Activated gamma-delta T cell treated with anti-CD3 and anti-CD28 coated beads, Interleukin-2, amount 50 U/mL, for 16 hours (primary cell): ENCODE measurements at regions not wholly inside any gene's neighbourhood (a gene's known extent, or its start where the extent isn't known, plus 50 kb on each side); places are given as distances from the start of the nearest gene placed in this dataset.
"Not testable (repeated sequence)": the region's sequence is repeated elsewhere in the genome, so short reads cannot be mapped to it uniquely, and the experiment has no call there.

Source experiments
- DNase-seq: peaks from one replicate; pipeline ENCODE4 v3.0.0-alpha.2; 2020; ENCODE audit warnings: low read depth

DNA sequence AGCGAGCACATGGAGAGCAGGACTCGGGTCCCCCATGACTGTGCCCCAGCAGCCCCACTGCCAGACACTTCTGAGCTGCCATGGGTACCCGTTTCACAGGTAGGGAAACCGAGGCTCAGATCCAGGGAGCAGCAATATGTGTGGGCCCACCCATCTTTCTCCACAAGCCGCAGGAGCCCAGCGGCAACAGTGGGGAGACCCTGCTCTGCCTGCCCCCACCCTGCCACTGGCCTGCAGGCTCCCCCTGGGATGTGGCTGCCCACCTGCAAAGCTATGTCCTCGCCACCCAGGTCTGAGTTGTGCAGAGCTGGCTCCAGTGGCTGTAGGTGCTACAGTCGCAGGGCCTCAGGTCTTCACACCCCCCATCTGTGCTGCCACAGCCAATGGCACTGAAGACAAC is 50.6 kb upstream of the C1QTNF9B start:
- no peak for DNase-seq

DNA sequence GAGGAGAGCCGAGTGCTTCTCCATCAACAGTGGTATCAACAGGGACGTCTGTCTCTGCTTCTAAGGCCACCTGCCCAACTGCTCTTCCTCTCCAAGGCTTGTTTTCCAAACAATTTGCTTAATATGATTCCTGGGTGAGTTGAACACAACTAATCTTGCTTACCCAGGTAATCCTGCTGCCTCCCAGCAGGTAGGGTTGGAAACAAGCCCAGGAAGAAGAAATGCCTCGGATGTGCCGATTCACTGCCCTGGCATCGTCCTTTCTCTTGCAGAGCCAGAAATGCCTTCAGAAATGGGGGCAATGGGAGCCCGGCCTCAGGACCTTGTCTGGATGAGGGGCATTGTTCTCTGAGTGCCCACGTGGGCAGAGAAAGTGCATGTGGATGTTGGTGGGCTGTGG is 51.9 kb upstream of the C1QTNF9B start:
- DNase-seq: no peak

DNA sequence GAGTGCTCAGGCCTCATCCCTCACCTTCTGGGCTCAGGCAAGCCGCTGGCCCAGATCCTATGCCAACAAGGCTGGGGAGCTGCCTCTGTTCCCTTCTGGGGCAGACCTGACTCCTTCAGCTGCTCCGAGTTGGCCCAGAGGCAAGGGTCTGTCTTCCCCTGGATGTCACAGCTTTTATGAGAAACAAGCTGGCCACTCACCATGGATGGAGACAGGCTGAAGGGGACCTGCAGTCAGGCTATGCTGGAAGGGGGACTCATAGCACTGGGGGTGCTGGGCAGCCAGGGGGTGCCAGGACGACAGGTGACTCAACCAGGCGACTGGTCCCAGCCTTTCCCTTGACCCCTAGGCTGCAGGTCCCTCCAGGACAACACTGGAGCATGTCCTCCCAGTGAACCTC is 52.4 kb upstream of the C1QTNF9B start:
- no peak for DNase-seq

DNA sequence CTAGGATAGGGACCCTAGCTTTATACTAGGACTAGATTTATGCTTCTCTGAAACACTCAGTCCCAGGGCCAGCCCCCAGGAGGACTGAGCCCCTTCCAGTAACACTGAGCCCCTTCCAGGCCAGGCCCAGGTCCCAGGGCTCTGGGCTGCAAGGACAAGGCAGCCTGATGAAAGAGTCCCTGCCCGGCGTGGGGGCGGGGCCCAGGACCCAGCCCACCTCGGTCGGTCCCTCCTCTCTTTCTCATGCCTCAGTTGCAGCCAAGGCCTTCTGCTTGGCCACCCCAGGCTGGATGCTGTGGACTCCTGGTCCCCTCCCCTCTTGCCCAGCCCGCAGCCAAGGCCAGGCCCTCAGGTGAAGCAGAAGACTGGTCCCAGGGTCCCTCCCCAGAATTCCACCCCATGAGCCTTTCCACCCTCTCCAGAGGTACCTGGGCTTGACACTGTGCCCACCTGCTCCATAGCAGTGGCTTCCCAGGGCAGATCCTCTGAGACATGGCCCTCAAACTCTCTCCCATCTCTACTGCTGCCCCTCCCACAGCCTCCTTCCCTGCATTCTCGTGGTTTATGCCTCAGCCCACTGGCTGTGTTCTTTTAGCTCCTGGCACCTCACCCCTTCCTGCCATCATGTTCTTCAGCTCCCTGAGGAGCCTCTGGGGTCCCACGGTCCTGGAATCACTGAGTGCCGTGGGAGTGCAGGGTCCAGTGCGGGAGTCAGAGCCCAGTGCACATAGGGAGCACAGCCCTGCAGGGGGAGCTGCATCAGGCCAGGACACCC is 53.6 kb upstream of the C1QTNF9B start:
- no peak for DNase-seq

DNA sequence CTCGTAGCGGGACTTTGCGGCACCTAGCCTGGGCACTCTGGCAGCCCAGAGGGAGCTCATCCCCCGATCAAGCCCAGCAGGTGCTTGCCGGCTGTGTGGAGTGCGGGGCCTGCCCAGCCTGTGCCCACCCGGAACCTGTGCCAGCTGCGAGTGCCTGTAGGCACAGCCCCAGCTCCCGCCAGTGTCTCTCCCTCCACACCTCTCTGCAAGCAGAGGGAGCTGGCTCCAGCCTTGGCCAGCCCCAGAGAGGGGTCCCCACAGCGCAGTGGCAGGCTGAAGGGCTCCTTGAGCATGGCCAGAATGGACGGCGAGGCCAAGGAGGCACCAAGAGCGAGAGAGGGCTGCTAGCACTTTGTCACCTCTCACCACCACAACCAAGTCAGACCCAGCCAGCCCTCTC is 55.5 kb upstream of the C1QTNF9B start:
- no peak for DNase-seq

DNA sequence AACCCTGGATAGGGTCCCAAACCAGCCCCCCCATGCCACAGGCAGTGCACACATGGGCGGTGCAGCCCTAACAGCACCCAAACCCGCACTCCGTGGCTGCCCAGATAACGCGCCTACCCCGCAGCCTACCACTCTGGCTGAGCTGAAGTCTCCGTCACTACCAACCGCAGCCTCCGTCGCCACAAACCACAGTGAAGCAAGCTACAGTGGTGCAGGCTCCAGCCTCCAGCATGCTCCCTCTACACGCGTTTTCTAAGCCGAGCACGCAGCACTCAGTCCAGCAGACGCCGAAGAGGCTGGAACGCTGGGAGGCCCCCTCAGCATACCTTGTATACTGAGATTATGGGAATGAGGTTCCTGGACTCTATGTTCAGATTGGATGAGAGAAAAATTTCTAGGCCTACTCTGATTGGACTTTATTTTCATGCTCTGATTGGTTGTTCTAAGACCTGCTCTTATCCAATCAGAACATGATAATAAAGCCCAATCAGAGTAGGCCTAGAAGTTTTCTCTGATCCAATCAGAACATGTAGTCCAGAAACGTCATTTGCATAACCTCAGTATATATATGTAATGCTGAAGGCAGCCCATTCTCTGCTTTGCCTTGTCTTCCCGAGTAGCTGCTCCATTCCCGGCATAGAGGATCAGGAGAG is 56.7 kb upstream of the C1QTNF9B start:
- no peak for DNase-seq

DNA sequence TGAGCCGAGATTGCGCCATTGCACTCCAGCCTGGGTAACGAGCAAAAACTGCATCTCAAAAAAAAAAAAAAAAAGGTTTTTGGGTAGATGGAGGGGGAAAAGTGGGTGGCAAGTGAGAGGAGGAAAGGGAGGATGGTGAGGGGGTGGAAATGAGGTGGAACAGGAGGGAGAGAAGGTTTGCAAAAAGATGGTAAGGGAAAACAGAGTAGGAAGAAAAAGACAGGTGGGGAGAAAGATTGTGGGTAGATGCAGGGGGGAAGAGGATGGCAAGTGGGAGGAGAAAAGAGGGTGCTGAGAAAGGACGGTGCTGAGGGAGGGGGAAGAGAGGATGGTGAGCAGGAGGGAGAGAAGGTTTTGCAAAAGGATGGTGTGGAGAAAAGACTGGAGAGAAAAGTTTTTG is 57.8 kb upstream of the C1QTNF9B start:
- DNase-seq: no peak

- no peak for DNase-seq
Observed at GRCh38 chr13:23956106-23956505, 58.8 kb upstream of the C1QTNF9B start.

DNA sequence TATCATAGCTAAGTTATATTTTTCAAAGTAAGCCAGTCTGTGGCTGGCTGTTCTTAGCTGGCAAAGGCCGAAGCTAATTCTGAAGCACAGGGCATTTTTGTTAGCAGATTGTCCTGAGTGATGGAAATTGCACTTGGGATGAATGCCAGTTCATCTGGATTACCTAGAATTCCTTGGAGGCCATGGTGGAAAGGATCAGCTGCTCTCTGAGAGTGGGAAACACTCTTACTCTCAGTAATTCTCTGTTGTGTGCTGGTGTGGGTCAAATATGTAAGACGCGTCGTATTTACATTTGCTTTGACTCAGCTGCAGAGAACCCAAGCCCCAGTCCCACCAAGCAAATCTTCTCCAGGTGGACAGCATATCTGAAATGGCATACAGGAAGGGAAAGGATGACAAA is 60.7 kb upstream of the C1QTNF9B start:
- no peak for DNase-seq

DNA sequence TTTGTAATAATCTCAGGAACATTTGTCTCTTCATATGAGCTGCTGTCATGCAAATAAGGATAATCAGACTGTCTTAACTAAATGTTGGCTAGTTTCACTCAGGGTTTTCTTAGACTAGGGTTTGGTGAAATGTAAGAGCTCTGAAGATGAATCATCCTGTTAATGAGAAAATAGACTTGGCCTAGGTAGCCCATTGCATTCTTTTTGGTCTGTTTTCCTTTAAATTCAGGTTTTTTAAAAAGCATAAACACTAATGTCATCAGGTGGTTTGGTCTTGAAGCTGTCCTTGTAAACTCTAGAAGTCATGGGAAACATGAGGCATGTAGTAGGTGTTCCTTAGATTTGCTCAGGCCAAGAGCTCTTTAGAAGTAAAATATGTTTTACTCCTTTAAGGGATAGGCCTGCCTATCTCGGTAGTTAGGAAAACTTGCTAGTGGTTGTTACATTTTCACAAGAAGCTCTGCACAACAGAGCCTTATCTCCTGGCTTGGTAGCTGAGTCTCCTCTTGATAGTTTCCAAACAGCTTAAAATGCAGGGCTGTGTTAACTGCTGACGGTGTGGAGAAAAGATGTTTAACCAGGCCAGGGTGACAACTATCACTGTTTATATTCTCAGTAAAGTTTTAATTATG is 62.0 kb upstream of the C1QTNF9B start:
- DNase-seq: no peak

GRCh38 chr13:23960566-23961156 is 63.4 kb upstream of the C1QTNF9B start:
- DNase-seq: no peak

- DNase-seq: no peak
Observed at GRCh38 chr13:23963184-23963931, 66.1 kb upstream of the C1QTNF9B start.

- DNase-seq: no peak
Observed at GRCh38 chr13:23963947-23964346, 66.6 kb upstream of the C1QTNF9B start.

DNA sequence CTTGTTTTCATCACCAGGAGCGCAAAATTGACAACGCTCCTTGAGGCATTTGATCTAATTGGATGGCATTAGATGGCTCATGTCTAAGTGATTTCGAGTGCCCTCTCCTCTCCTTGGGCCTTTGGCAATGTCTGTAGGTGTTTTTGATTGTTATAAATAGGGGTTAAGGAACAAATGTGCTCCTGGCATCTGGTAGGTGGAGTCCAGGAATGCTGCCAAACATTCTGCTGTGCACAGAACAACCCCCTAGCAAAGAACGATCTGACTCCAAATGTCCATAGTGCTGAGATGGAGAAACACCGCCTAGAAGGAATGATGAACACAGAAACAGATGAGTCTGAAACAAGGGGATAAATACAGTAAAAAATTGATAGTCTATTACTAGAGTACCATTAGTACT is 68.0 kb upstream of the C1QTNF9B start:
- no peak for DNase-seq

DNA sequence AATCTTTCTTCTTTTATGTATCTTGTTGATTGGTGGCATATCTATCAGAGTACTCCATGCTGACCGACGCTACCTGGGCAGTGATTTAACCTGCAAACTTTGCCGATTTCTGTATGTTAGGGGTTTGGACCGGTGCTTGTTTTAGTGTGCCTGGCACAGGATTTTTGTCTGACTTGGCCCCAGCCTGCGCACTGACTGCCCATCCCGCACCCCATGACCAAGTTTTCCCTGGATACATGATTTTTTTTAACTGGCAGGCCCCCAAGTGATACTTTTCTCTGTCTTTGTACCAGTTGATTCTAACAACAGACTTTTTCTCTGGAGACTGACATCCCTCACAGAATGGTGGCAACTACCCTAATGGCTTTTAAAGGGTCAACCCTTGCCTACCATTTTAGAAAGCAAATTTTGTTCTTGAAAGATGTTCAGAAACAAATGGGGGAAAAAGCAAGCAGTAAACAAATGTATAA is 69.0 kb upstream of the C1QTNF9B start:
- no peak for DNase-seq

DNA sequence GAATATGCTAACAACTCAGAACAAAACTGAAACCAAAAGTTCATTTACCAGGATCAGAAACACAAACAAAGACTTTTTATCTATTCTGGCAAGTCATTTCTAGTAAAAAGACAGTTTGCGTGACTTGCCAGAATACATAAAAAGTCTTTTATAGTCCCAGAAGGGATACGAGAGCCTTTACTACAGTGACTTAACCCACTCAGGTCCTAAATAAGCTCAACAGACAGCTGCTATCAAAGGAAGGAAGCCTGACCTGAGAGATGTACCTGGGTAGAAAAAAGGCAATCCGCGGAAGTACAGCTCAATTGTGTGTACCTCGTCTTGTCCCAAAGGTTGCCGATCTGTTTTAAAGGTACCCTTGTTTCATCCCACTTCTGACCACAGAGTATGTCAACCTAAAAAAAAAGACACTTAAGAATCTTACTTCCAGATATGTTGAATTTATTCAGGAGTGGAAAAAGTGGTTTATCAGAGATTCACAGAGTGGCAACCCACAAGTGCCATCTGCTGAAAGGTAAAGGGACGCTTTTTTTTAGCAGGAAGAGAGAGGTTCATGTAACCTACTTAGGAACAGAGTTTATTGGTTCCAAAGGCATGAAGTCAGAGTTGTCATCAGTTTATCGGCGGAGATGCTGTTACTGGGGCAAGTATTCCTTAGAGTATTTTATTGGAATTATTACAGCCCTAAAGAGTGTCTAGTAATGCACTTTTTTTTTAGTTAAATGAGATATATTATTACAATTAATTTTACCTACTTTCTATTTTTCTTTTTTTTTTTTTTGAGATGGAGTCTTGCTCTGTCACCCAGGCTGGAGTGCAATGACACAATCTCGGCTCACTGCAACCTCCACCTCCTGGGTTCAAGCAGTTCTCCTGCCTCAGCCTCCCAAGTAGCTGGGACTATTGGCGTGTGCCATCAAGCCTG is 69.7 kb upstream of the C1QTNF9B start:
- DNase-seq: no peak

DNA sequence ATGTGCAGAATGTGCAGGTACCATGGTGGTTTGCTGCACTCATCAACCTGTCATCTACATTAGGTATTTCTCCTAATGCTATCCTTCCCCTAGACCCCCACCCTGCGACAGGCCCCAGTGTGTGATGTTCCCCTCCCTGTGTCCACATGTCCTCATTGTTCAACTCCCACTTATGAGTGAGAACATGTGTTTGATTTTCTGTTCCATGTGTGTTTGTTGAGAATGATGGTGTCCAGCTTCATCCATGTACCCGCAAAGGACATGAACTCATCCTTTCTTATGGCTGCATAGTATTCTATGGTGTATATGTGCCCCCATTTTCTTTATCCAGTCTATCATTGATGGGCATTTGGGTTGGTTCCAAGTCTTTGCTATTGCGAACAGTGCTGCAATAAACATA is 70.5 kb upstream of the C1QTNF9B start:
- not testable (repeated sequence) for DNase-seq

GRCh38 chr13:23969647-23970046 is 72.3 kb upstream of the C1QTNF9B start:
- DNase-seq: no peak

DNA sequence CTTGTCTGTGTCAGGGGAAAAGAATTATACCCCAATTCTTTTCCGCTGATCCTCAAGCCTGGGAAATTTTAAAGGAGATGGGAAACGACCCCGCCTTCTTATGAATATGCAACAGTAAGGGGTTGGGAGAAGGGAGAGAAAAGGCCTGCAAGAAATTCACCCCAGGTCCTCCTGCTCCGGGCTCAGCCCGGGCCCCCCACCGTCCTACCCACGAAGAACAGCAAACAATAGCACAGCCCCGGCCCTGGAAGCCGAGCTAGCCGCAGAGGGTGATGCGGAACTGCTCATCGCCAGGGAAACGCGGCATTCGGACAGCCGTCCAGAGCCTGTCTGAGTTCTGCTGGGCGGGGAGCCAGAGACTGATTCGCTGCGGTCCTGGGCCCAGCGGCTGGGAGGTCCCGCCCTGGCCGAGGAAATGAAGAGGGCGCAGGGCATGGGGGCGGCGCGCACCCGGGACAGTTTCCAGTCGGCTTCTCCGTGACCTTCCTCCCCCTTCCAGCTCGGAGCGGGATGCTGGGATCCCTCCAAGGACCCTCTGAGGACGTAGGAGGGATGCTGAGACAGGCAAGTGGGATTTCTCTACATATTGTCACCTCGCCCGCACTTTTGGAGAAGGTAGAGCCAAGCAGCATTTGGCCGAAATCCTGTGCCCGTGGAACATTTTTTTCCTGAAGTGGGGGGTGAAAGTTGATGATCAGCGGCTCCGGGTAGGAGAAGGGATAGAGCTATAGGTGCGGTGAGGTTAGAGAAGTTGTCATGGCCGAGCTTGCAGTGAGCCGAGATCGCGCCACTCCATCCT is 82.3 kb upstream of the C1QTNF9B start:
- peak; percentile 17 for DNase-seq

- DNase-seq: peak; percentile 90
Observed at GRCh38 chr13:23980160-23980551, 82.9 kb upstream of the C1QTNF9B start.
